Mesenchymal stem cell (in vitro differentiated cells and primary cell): ENCODE measurements at regions not wholly inside any gene's neighbourhood (a gene's known extent, or its start where the extent isn't known, plus 50 kb on each side); places are given as distances from the start of the nearest gene placed in this dataset.

Source experiments
- DNase-seq: peaks from one replicate; pipeline ENCODE4 v3.0.0-alpha.2; 2013
- H2AFZ ChIP-seq: one replicate; pipeline ENCODE4 v1.6.1; 2013; ENCODE audit warnings: low read depth, mild to moderate bottlenecking, control low read depth, inconsistent platforms, low read length, moderate library complexity
- H2AK5ac ChIP-seq: 2 replicates; pipeline ENCODE4 v1.6.1; 2013; ENCODE audit warnings: low read length, moderate library complexity, mild to moderate bottlenecking, inconsistent platforms; ENCODE audit not compliant: severe bottlenecking
- H2BK120ac ChIP-seq: one replicate; pipeline ENCODE4 v1.6.1; 2013; ENCODE audit warnings: low read depth, mild to moderate bottlenecking, inconsistent platforms, low read length, moderate library complexity
- H2BK12ac ChIP-seq, 2 experiments: one replicate each; pipeline ENCODE4 v1.6.1; 2013; ENCODE audit warnings: inconsistent platforms in 2 of 2, low read length in 2 of 2, mild to moderate bottlenecking in 2 of 2, moderate library complexity in 2 of 2, control low read depth in 1 of 2
- H2BK15ac ChIP-seq: one replicate; pipeline ENCODE4 v1.6.1; 2013; ENCODE audit warnings: mild to moderate bottlenecking, low read depth, inconsistent platforms; ENCODE audit not compliant: poor library complexity, severe bottlenecking
- H2BK5ac ChIP-seq: 2 replicates; pipeline ENCODE4 v1.6.1; 2013; ENCODE audit warnings: low read depth, mild to moderate bottlenecking, low read length, control low read depth, inconsistent platforms; ENCODE audit not compliant: poor library complexity, severe bottlenecking
- H3K14ac ChIP-seq, 2 experiments: one replicate each; pipeline ENCODE4 v1.6.1; 2013; ENCODE audit warnings: inconsistent platforms in 2 of 2, low read length in 2 of 2, control low read depth in 1 of 2, mild to moderate bottlenecking in 1 of 2, moderate library complexity in 1 of 2
- H3K18ac ChIP-seq, 2 experiments: one replicate each; pipeline ENCODE4 v1.6.1; 2013; ENCODE audit warnings: inconsistent platforms in 2 of 2, low read length in 2 of 2, control low read depth in 1 of 2, low read depth in 1 of 2, mild to moderate bottlenecking in 1 of 2
- H3K23ac ChIP-seq, 2 experiments: one replicate each; pipeline ENCODE4 v1.6.1; 2013; ENCODE audit warnings: inconsistent platforms in 2 of 2, low read length in 2 of 2, mild to moderate bottlenecking in 2 of 2, moderate library complexity in 2 of 2, control low read depth in 1 of 2
- H3K27ac ChIP-seq: 2 replicates; pipeline ENCODE4 v1.5.1; 2013; ENCODE audit warnings: mild to moderate bottlenecking, moderate library complexity, low read length, control low read depth, inconsistent platforms; ENCODE audit not compliant: poor library complexity, severe bottlenecking
- H3K27me3 ChIP-seq, 2 experiments: 2 replicates each; pipeline versions ENCODE4 v1.6.1 to v1.7.0; 2013; ENCODE audit warnings: low read length in 2 of 2, mild to moderate bottlenecking in 2 of 2, moderate library complexity in 2 of 2, control low read depth in 1 of 2, inconsistent platforms in 1 of 2; ENCODE audit not compliant: control insufficient read depth in 1 of 2, insufficient read depth in 1 of 2
- H3K36me3 ChIP-seq, 2 experiments: 2 replicates each; pipeline versions ENCODE4 v1.6.1 to v1.7.0; 2013; ENCODE audit warnings: low read length in 2 of 2, control low read depth in 1 of 2, inconsistent platforms in 1 of 2, low read depth in 1 of 2, mild to moderate bottlenecking in 1 of 2; ENCODE audit not compliant: insufficient read depth in 2 of 2, control insufficient read depth in 1 of 2
- H3K4ac ChIP-seq, 2 experiments: one replicate each; pipeline ENCODE4 v1.6.1; 2013; ENCODE audit warnings: inconsistent platforms in 2 of 2, low read length in 2 of 2, mild to moderate bottlenecking in 2 of 2, moderate library complexity in 2 of 2, control low read depth in 1 of 2, low read depth in 1 of 2
- H3K4me1 ChIP-seq: 2 replicates; pipeline ENCODE4 v1.6.1; 2013; ENCODE audit warnings: low read depth, low read length, control low read depth; ENCODE audit not compliant: control insufficient read depth, insufficient read depth
- H3K4me2 ChIP-seq: 2 replicates; pipeline ENCODE4 v1.6.1; 2013; ENCODE audit warnings: low read length, mild to moderate bottlenecking, inconsistent platforms; ENCODE audit not compliant: poor library complexity, severe bottlenecking
- H3K4me3 ChIP-seq, 2 experiments: 2 replicates each; pipeline versions ENCODE4 v1.5.1 to v1.7.0; 2013; ENCODE audit warnings: low read length in 2 of 2, mild to moderate bottlenecking in 2 of 2, control low read depth in 1 of 2, low read depth in 1 of 2; ENCODE audit not compliant: insufficient read depth in 1 of 2
- H3K79me1 ChIP-seq: replicated peaks from 2 replicates; pipeline ENCODE4 v1.6.1; 2013; ENCODE audit warnings: mild to moderate bottlenecking, control low read depth, low read length, inconsistent platforms; ENCODE audit not compliant: poor library complexity, severe bottlenecking
- H3K9ac ChIP-seq: 2 replicates; pipeline ENCODE4 v1.7.0; 2013; ENCODE audit warnings: mild to moderate bottlenecking, low read length, moderate library complexity
- H3K9me3 ChIP-seq: 2 replicates; pipeline ENCODE4 v1.7.0; 2013; ENCODE audit warnings: mild to moderate bottlenecking, low read length; ENCODE audit not compliant: control insufficient read depth
- H4K8ac ChIP-seq: one replicate; pipeline ENCODE4 v1.6.1; 2013; ENCODE audit warnings: inconsistent platforms, mild to moderate bottlenecking, low read length, moderate library complexity
- H4K91ac ChIP-seq: one replicate; pipeline ENCODE4 v1.6.1; 2013; ENCODE audit warnings: mild to moderate bottlenecking, low read length, inconsistent platforms
- WGBS: methylation state at CpG from one replicate; pipeline ENCODE4 v1.1.7; 2013; ENCODE audit warnings: mixed read lengths; 5-methylcytosine and 5-hydroxymethylcytosine counted together

GRCh38 chr5:40391642-40392041, 288.1 kb upstream of the PTGER4 start:
- Histone ChIP-seq H3K9ac (no peak overlapping the region), H3K4me2 (no peak overlapping the region), H2BK12ac (no peak overlapping the region), H3K27me3 (no peaks in the 10 kb centered on the region), H3K79me1 (no peaks in the 10 kb centered on the region), H2AFZ (no peak overlapping the region), H2BK15ac (no peak overlapping the region), H2BK5ac (no peak overlapping the region), H3K9me3 (no peaks in the 10 kb centered on the region), H2AK5ac (no peak overlapping the region), H3K14ac (no peak overlapping the region), H2BK120ac (no peak overlapping the region), H3K4ac (no peak overlapping the region), H3K4me1 (peaks cover 2% of the 10 kb centered on the region), H4K8ac (no peak overlapping the region), H4K91ac (no peak overlapping the region), H3K18ac (no peak overlapping the region), H3K36me3 (no peaks in the 10 kb centered on the region), H3K27ac (no peak overlapping the region), H3K4me3 (no peak overlapping the region), H3K23ac (no peak overlapping the region)
- no peak for DNase-seq

GRCh38 chr5:40390281-40391149, 289.2 kb upstream of the PTGER4 start:
- Histone ChIP-seq H2BK12ac (no peak overlapping the region), H2BK5ac (no peak overlapping the region), H3K23ac (no peak overlapping the region), H3K27me3 (no peaks in the 10 kb centered on the region), H3K36me3 (no peaks in the 10 kb centered on the region), H2AFZ (no peak overlapping the region), H4K8ac (no peak overlapping the region), H3K79me1 (no peaks in the 10 kb centered on the region), H3K14ac (no peak overlapping the region), H3K4me3 (no peak overlapping the region), H3K9me3 (no peaks in the 10 kb centered on the region), H3K4me2 (no peak overlapping the region), H3K18ac (no peak overlapping the region), H4K91ac (no peak overlapping the region), H3K9ac (no peak overlapping the region), H3K27ac (no peak overlapping the region), H2AK5ac (no peak overlapping the region), H3K4me1 (peaks cover 4% of the 10 kb centered on the region), H3K4ac (no peak overlapping the region), H2BK120ac (no peak overlapping the region), H2BK15ac (no peak overlapping the region)
- no peak for DNase-seq
- WGBS, result 95% methylated on average over 5 of the region's 6 CpGs

- 41% methylated on average over 3 of the region's 4 CpGs for WGBS
- H3K9ac ChIP-seq, result no peak overlapping the region
Measured at GRCh38 chr5:40389591-40389990, 290.1 kb upstream of the PTGER4 start.

GRCh38 chr5:40386289-40386688, 293.4 kb upstream of the PTGER4 start:
- Histone ChIP-seq H3K36me3 (no peaks in the 10 kb centered on the region), H2BK15ac (no peak overlapping the region), H2BK12ac (no peak overlapping the region), H2AK5ac (no peak overlapping the region), H4K8ac (no peak overlapping the region), H3K9ac (no peak overlapping the region), H2AFZ (no peak overlapping the region), H4K91ac (no peak overlapping the region), H3K9me3 (no peaks in the 10 kb centered on the region), H2BK120ac (no peak overlapping the region), H3K27ac (peak overlapping the region; percentile 59), H2BK5ac (no peak overlapping the region), H3K4me3 (no peak overlapping the region), H3K4me2 (no peak overlapping the region), H3K4ac (no peak overlapping the region), H3K18ac (peak overlapping the region in 1 of 2 experiments; percentile 2), H3K23ac (no peak overlapping the region), H3K4me1 (peaks cover 5% of the 10 kb centered on the region), H3K14ac (no peak overlapping the region), H3K79me1 (no peaks in the 10 kb centered on the region), H3K27me3 (no peaks in the 10 kb centered on the region)
- peak; percentile 44 for DNase-seq
- WGBS, result 92% methylated on average over 2 of the region's 3 CpGs

More at GRCh38 chr5:40389591-40389990, 290.1 kb upstream of the PTGER4 start:
- Histone ChIP-seq H3K4me2 (no peak overlapping the region), H3K27ac (no peak overlapping the region), H3K79me1 (no peaks in the 10 kb centered on the region), H3K18ac (no peak overlapping the region), H3K4me1 (peaks cover 5% of the 10 kb centered on the region), H3K4me3 (no peak overlapping the region), H2BK5ac (no peak overlapping the region), H4K8ac (no peak overlapping the region), H3K14ac (no peak overlapping the region), H2BK12ac (no peak overlapping the region), H3K23ac (no peak overlapping the region), H3K4ac (no peak overlapping the region), H2AK5ac (no peak overlapping the region), H2BK15ac (no peak overlapping the region), H2BK120ac (no peak overlapping the region), H3K27me3 (no peaks in the 10 kb centered on the region), H3K36me3 (no peaks in the 10 kb centered on the region), H2AFZ (no peak overlapping the region), H4K91ac (no peak overlapping the region), H3K9me3 (no peaks in the 10 kb centered on the region)
- DNase-seq, result no peak
